HEK293T (cell line): ENCODE measurements at regions not wholly inside any gene's neighbourhood (a gene's known extent, or its start where the extent isn't known, plus 50 kb on each side); places are given as distances from the start of the nearest gene placed in this dataset.

ENCODE experiments used
- BHLHE40 ChIP-seq: fragments of 450-650 bp; IDR thresholded peaks from 2 replicates; pipeline ENCODE4 v1.6.1; 2016; ENCODE audit warnings: mild to moderate bottlenecking, moderate library complexity, borderline replicate concordance
- ELF4 ChIP-seq: fragments of 450-650 bp; IDR thresholded peaks from 2 replicates; pipeline ENCODE4 v1.6.1; 2017; ENCODE audit warnings: antibody characterized with exemption
- FOXA1 ChIP-seq: fragments of 450-650 bp; IDR thresholded peaks from 2 replicates; pipeline ENCODE4 v1.6.1; 2016; ENCODE audit warnings: mild to moderate bottlenecking
- FOXM1 ChIP-seq: fragments of 450-650 bp; IDR thresholded peaks from 2 replicates; pipeline ENCODE4 v1.6.1; 2017; ENCODE audit warnings: mild to moderate bottlenecking, borderline replicate concordance
- L3MBTL2 ChIP-seq: fragments of 450-650 bp; conservative IDR thresholded peaks from 2 replicates; pipeline ENCODE4 v1.6.1; 2016; ENCODE audit warnings: mild to moderate bottlenecking
- NFRKB ChIP-seq: fragments of 450-650 bp; IDR thresholded peaks from 2 replicates; pipeline ENCODE4 v1.6.1; 2016; ENCODE audit warnings: mild to moderate bottlenecking, moderate library complexity
- SP1 ChIP-seq: fragments of 450-650 bp; IDR thresholded peaks from 2 replicates; pipeline ENCODE4 v1.6.1; 2017
- SUZ12 ChIP-seq: fragments of 450-650 bp; IDR thresholded peaks from 2 replicates; pipeline ENCODE4 v1.6.1; 2016; ENCODE audit warnings: mild to moderate bottlenecking

- TF ChIP-seq BHLHE40 (no peak), SP1 (no peak), NFRKB (no peak), L3MBTL2 (no peak), FOXA1 (no peak), ELF4 (no peak), FOXM1 (no peak), SUZ12 (no peak)
Observed at GRCh38 chr17:70872103-70872502, 702.8 kb downstream of the KCNJ2 start.
